Heart left ventricle (tissue), 13 donors: ENCODE measurements at regions not wholly inside any gene's neighbourhood (a gene's known extent, or its start where the extent isn't known, plus 50 kb on each side); places are given as distances from the start of the nearest gene placed in this dataset.

ENCODE experiments used
- CTCF ChIP-seq, 12 donors: fragments of 200-600 bp; sonication (generic) in 4 of 12; IDR thresholded peaks; one replicate each; pipeline versions ENCODE4 v1.5.0 to v1.8.0; 2018 to 2022; ENCODE audit warnings: antibody characterized with exemption in 12 of 12, mild to moderate bottlenecking in 5 of 12
- POLR2A ChIP-seq, 2 donors: fragments of 450-650 bp; IDR thresholded peaks; one replicate each; pipeline ENCODE4 v1.6.1; 2017; ENCODE audit warnings: antibody characterized with exemption in 2 of 2, mild to moderate bottlenecking in 2 of 2, moderate library complexity in 2 of 2
- donor health status: ischemic (EF 13 %, LVEDD 7.1; RV severe dilation, severe dysfunction).
- donor health status: DM: no; HTN: yes; CAD: no.
- donor health status: DM: no; HTN: no; CAD: no.
- donor health status: ischemic (EF 25% LVEDD 6.9; RV normal size, moderate dysfunction).
- donor health status: ischemic (EF 25% LVEDD 5.7; RV mildly dilated, moderate dysfunction).
- donor health status: ischemic (EF 35%, LVEDD 5.7; RV mildly dilated, moderate dysfunction).
- donor health status: nonischemic (EF 11% LVEDD 7.7; RV severe dilation, severe dysfunction).
- donor health status: DM: yes; HTN: yes; CAD: no.
- donor health status: PGD.
- donor health status: ischemic (EF 29% LVEDD 5.4; RV normal size, mild dysfunction).
- donor health status: nonischemic (EF 23%, LVEDD 6.1; RV moderate dilation, normal function).

- no peak for TF ChIP-seq CTCF (IDR thresholded peaks at IDR 0.05)
- TF ChIP-seq POLR2A (IDR thresholded peaks at IDR 0.05) = no peak
Observed at GRCh38 chr11:90407350-90407749, 184.5 kb upstream of the CHORDC1 start.
